Loucy (cell line): ENCODE measurements at regions not wholly inside any gene's neighbourhood (a gene's known extent, or its start where the extent isn't known, plus 50 kb on each side); places are given as distances from the start of the nearest gene placed in this dataset.

Experiments used
- H2AFZ ChIP-seq: fragments of 200-600 bp; sonication (generic); 2 replicates; pipeline ENCODE4 v1.6.0; 2016; ENCODE audit warnings: antibody characterized with exemption, mild to moderate bottlenecking, low read length, moderate library complexity
- H3F3A ChIP-seq: fragments of 200-600 bp; 2 replicates; pipeline ENCODE4 v1.6.0; 2016; ENCODE audit warnings: antibody characterized with exemption, low read depth, mild to moderate bottlenecking
- H3K27me3 ChIP-seq: fragments of 200-600 bp; sonication (generic); 2 replicates; pipeline ENCODE4 v1.6.1; 2014; ENCODE audit warnings: low read length, mild to moderate bottlenecking; ENCODE audit not compliant: insufficient read depth, poor library complexity, severe bottlenecking
- H3K36me3 ChIP-seq: fragments of 200-600 bp; sonication (generic); 2 replicates; pipeline ENCODE4 v1.6.1; 2016; ENCODE audit warnings: low read length; ENCODE audit not compliant: insufficient read depth
- H3K4me1 ChIP-seq: fragments of 200-600 bp; sonication (generic); 2 replicates; pipeline ENCODE4 v1.5.1; 2014; ENCODE audit warnings: low read length, mild to moderate bottlenecking; ENCODE audit not compliant: insufficient read depth, poor library complexity, severe bottlenecking
- H3K4me2 ChIP-seq: fragments of 200-600 bp; sonication (generic); 2 replicates; pipeline ENCODE4 v1.6.0; 2014; ENCODE audit warnings: antibody characterized with exemption, low read length, low read depth, mild to moderate bottlenecking; ENCODE audit not compliant: poor library complexity, severe bottlenecking
- H3K4me3 ChIP-seq: fragments of 200-600 bp; sonication (generic); 2 replicates; pipeline ENCODE4 v1.5.1; 2014; ENCODE audit warnings: low read length, mild to moderate bottlenecking, mixed read lengths; ENCODE audit not compliant: poor library complexity, severe bottlenecking
- H3K79me2 ChIP-seq: fragments of 200-600 bp; sonication (generic); 2 replicates; pipeline ENCODE4 v1.6.1; 2014; ENCODE audit warnings: low read length; ENCODE audit not compliant: insufficient read depth
- H3K9ac ChIP-seq: fragments of 200-600 bp; sonication (generic); 2 replicates; pipeline ENCODE4 v1.6.0; 2014; ENCODE audit warnings: mild to moderate bottlenecking, low read depth, low read length, moderate library complexity; ENCODE audit not compliant: poor library complexity, severe bottlenecking
- H3K9me2 ChIP-seq: fragments of 200-600 bp; sonication (generic); replicated peaks from 2 replicates; pipeline ENCODE4 v1.6.1; 2016; ENCODE audit warnings: low read depth, low read length, mixed read lengths
- H3K9me3 ChIP-seq: fragments of 200-600 bp; sonication (generic); 2 replicates; pipeline ENCODE4 v1.6.1; 2014; ENCODE audit warnings: mild to moderate bottlenecking, antibody characterized with exemption, low read length, low read depth; ENCODE audit not compliant: insufficient read depth
- H4K20me1 ChIP-seq: fragments of 200-600 bp; sonication (generic); 2 replicates; pipeline ENCODE4 v1.6.0; 2014; ENCODE audit warnings: antibody characterized with exemption, low read length, mild to moderate bottlenecking; ENCODE audit not compliant: insufficient read depth, poor library complexity, severe bottlenecking
- EZH2phosphoT487 ChIP-seq: fragments of 200-600 bp; IDR thresholded peaks from 2 replicates; pipeline ENCODE4 v1.6.1; 2018; ENCODE audit warnings: antibody characterized with exemption, mild to moderate bottlenecking, moderate library complexity, borderline replicate concordance
- TF ChIP-seq, protein P1 (sequence below): fragments of 200-600 bp; sonication (generic); conservative IDR thresholded peaks from 2 replicates; pipeline ENCODE4 v1.5.1; 2014; ENCODE audit warnings: mild to moderate bottlenecking, antibody characterized with exemption, low read length

DNA sequence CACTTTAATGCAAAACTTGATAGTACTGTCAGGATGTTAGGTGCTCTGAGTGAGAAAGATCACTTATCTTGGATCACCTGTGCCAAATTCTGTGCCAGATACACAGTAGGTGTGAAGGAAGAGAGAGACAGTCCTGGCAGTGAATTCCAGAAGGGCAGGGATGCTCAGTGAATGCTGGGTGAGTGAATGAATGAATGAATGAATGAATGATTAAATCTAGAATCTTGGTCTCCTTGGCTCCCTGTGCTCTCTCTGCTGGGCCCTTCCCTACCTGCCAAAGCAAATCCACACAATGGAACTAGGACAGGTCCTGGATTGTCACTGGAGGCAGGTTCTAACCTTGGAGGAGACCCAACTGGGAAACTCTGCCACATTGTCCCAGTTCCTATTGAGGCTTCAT, 117.5 kb upstream of the CXCL14 start:
- H3K4me1 ChIP-seq: no peaks in the 10 kb centered on the region
- H3K79me2 ChIP-seq: no peaks in the 10 kb centered on the region
- TF ChIP-seq, protein P1, sequence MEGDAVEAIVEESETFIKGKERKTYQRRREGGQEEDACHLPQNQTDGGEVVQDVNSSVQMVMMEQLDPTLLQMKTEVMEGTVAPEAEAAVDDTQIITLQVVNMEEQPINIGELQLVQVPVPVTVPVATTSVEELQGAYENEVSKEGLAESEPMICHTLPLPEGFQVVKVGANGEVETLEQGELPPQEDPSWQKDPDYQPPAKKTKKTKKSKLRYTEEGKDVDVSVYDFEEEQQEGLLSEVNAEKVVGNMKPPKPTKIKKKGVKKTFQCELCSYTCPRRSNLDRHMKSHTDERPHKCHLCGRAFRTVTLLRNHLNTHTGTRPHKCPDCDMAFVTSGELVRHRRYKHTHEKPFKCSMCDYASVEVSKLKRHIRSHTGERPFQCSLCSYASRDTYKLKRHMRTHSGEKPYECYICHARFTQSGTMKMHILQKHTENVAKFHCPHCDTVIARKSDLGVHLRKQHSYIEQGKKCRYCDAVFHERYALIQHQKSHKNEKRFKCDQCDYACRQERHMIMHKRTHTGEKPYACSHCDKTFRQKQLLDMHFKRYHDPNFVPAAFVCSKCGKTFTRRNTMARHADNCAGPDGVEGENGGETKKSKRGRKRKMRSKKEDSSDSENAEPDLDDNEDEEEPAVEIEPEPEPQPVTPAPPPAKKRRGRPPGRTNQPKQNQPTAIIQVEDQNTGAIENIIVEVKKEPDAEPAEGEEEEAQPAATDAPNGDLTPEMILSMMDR: no peak
- no peak for TF ChIP-seq EZH2phosphoT487
- H3K4me3 ChIP-seq: no peak overlapping the region
- no peak overlapping the region for H3K9ac ChIP-seq
- H3K9me2 ChIP-seq: no peaks in the 10 kb centered on the region
- H3K4me2 ChIP-seq: no peak overlapping the region
- H2AFZ ChIP-seq: no peak overlapping the region
- H3K27me3 ChIP-seq: no peaks in the 10 kb centered on the region
- no peaks in the 10 kb centered on the region for H3K9me3 ChIP-seq
- H3F3A ChIP-seq: no peaks in the 10 kb centered on the region
- H4K20me1 ChIP-seq: no peaks in the 10 kb centered on the region
- no peaks in the 10 kb centered on the region for H3K36me3 ChIP-seq

DNA sequence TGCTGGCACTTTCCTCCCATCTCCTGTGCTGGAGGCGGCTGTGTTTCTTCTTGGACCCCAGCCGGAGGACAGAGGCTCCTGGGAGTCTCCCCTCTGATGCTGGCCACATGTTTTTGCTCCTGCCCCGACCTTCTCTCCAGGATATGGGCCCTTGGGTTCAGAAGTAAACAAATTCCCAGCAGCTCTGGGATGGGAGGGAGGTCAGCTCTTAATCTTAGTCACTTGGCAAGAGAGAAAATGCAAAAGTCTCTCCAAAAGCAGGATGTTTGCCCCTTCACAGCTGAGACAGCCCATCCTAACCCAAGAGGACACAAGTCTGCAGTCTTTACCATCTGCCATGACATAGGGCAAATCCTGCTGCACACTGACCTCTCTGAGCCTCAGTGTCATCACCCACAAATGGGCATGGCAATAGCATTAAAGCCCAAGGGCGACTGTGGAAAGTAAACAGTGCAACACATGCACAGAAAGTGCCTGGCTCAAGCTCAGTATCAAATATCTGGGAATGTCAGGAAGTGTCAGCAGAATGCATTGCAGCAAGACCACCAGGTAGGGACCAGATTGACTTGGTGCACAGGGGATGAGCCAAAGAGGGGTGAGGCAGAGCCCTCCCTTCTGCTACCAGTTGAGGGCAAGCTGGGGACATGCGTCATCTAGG, 117.0 kb upstream of the CXCL14 start:
- Histone ChIP-seq H3K9me2 (no peaks in the 10 kb centered on the region), H3F3A (no peaks in the 10 kb centered on the region), H3K27me3 (no peaks in the 10 kb centered on the region), H4K20me1 (no peaks in the 10 kb centered on the region), H3K9me3 (no peaks in the 10 kb centered on the region), H3K9ac (no peak overlapping the region), H3K4me1 (no peaks in the 10 kb centered on the region), H3K4me3 (no peak overlapping the region), H2AFZ (no peak overlapping the region), H3K79me2 (no peaks in the 10 kb centered on the region), H3K4me2 (no peak overlapping the region), H3K36me3 (no peaks in the 10 kb centered on the region)
- TF ChIP-seq, protein P1: no peak

DNA sequence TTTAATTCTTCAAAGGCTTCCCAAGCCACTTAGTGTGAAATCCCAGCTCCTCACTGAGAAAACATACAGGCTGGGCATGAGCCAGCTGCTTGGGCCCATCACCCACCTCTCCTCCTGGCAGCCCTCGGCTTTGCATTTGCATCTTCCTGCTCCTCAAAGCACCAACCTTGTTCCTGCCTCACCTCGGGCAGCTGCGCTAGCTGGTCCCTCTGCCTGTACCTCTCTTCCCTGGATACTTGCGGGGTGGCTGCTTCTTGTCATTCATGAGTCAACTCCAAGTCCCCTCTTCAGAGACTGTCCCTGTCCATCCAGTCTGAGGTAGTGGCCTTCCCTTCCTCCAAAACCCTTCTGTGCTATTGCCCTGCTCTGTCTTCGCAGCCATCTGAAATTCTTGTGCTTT, 116.1 kb upstream of the CXCL14 start:
- Histone ChIP-seq H3K79me2 (no peaks in the 10 kb centered on the region), H3F3A (no peaks in the 10 kb centered on the region), H3K4me3 (no peak overlapping the region), H2AFZ (no peak overlapping the region), H3K27me3 (no peaks in the 10 kb centered on the region), H3K9me2 (no peaks in the 10 kb centered on the region), H4K20me1 (no peaks in the 10 kb centered on the region), H3K4me1 (no peaks in the 10 kb centered on the region), H3K36me3 (no peaks in the 10 kb centered on the region), H3K9me3 (no peaks in the 10 kb centered on the region), H3K4me2 (no peak overlapping the region), H3K9ac (no peak overlapping the region)
- TF ChIP-seq EZH2phosphoT487: no peak
- TF ChIP-seq, protein P1: no peak
